D341Med (cell line): ENCODE measurements at regions not wholly inside any gene's neighbourhood (a gene's known extent, or its start where the extent isn't known, plus 50 kb on each side); places are given as distances from the start of the nearest gene placed in this dataset.
"Not testable (repeated sequence)": the region's sequence is repeated elsewhere in the genome, so short reads cannot be mapped to it uniquely, and the experiment has no call there.

ENCODE experiments used
- DNase-seq: peaks from one replicate; pipeline ENCODE4 v3.0.0; 2012; ENCODE audit warnings: low spot score

GRCh38 chr6:51152594-51152993 is 333.9 kb downstream of the TFAP2B start:
- DNase-seq: no peak

GRCh38 chr6:51153109-51153508 is 334.4 kb downstream of the TFAP2B start:
- DNase-seq: no peak

GRCh38 chr6:51154925-51155324 is 336.3 kb downstream of the TFAP2B start:
- DNase-seq: not testable (repeated sequence)

GRCh38 chr6:51159260-51159659 is 340.6 kb downstream of the TFAP2B start:
- not testable (repeated sequence) for DNase-seq

- DNase-seq: no peak
Observed at GRCh38 chr6:51161752-51162151, 343.1 kb downstream of the TFAP2B start.

GRCh38 chr6:51163843-51164529 is 345.3 kb downstream of the TFAP2B start:
- DNase-seq: no peak

- no peak for DNase-seq
Observed at GRCh38 chr6:51166914-51167313, 348.2 kb downstream of the TFAP2B start.

GRCh38 chr6:51167468-51167867 is 348.8 kb downstream of the TFAP2B start:
- no peak for DNase-seq

- DNase-seq: no peak
Observed at GRCh38 chr6:51182827-51183226, 364.2 kb downstream of the TFAP2B start.

GRCh38 chr6:51184046-51184445 is 365.4 kb downstream of the TFAP2B start:
- peak; percentile 55 for DNase-seq

- not testable (repeated sequence) for DNase-seq
Observed at GRCh38 chr6:51193163-51193562, 374.5 kb downstream of the TFAP2B start.

GRCh38 chr6:51199105-51199552 is 380.5 kb downstream of the TFAP2B start:
- DNase-seq: peak; percentile 25

GRCh38 chr6:51199733-51200260 is 381.1 kb downstream of the TFAP2B start:
- DNase-seq: no peak

- DNase-seq: no peak
Observed at GRCh38 chr6:51200676-51201075, 382.0 kb downstream of the TFAP2B start.

GRCh38 chr6:51202653-51203052 is 384.0 kb downstream of the TFAP2B start:
- DNase-seq: not testable (repeated sequence)

- no peak for DNase-seq
Observed at GRCh38 chr6:51203504-51203903, 384.8 kb downstream of the TFAP2B start.

- not testable (repeated sequence) for DNase-seq
Observed at GRCh38 chr6:51206686-51207085, 388.0 kb downstream of the TFAP2B start.

GRCh38 chr6:51209651-51210050 is 391.0 kb downstream of the TFAP2B start:
- no peak for DNase-seq

GRCh38 chr6:51213811-51214210 is 395.1 kb downstream of the TFAP2B start:
- DNase-seq: peak; percentile 66

- no peak for DNase-seq
Observed at GRCh38 chr6:51214442-51214841, 395.8 kb downstream of the TFAP2B start.

- no peak for DNase-seq
Observed at GRCh38 chr6:51218181-51218580, 399.5 kb downstream of the TFAP2B start.

GRCh38 chr6:51224580-51225240 is 406.0 kb downstream of the TFAP2B start:
- not testable (repeated sequence) for DNase-seq

GRCh38 chr6:51241376-51241775 is 422.7 kb downstream of the TFAP2B start:
- no peak for DNase-seq
